GM12878 (cell line): ENCODE measurements at regions not wholly inside any gene's neighbourhood (a gene's known extent, or its start where the extent isn't known, plus 50 kb on each side); places are given as distances from the start of the nearest gene placed in this dataset.

Experiments used
- ATAC-seq: fragments of 200-7000 bp; cut with Tn5 transposase; 3 replicates; pipeline ENCODE4 v1.9.1; 2020; ENCODE audit warnings: mild to moderate bottlenecking, moderate library complexity
- BruUV-seq: library from RNA; stranded (reverse); fragments of 400-500 nt; replicated peaks from 2 replicates; lab custom pipeline; 2021; lab: Mats Ljungman, UMichigan
- CTCF ChIA-PET: fragments of 300-600 bp; sonication (Branson Sonifier 250); formaldehyde crosslinking; extraction: SDS; loops from one replicate; lab custom pipeline; 2021; ENCODE audit warnings: inconsistent platforms; lab: Yijun Ruan, JAX
- POLR2A ChIA-PET: fragments of 350-600 bp; formaldehyde crosslinking; extraction: SDS; loops from one replicate; lab custom pipeline; 2021; ENCODE audit warnings: inconsistent platforms; lab: Charles Lee
- RAD21 ChIA-PET: fragments of 300-600 bp; sonication (Branson Sonifier 250); formaldehyde crosslinking; loops from one replicate; lab custom pipeline; 2023; ENCODE audit warnings: antibody characterized with exemption; ENCODE audit not compliant: unreplicated experiment; lab: Charles Lee
- SMC1A ChIA-PET: fragments of 300-600 bp; sonication (Branson Sonifier 250); formaldehyde crosslinking; loops from one replicate; lab custom pipeline; 2023; ENCODE audit not compliant: unreplicated experiment, uncharacterized antibody; lab: Charles Lee
- DNase-seq: peaks from one replicate; pipeline ENCODE4 v3.0.0-alpha.2; 2011; ENCODE audit warnings: low read depth, low spot score
- FAIRE-seq: peaks from 3 replicates; lab custom pipeline; 2011; peaks lifted over from hg19 to GRCh38; lab: Jason Lieb, UNC
- H2AFZ ChIP-seq: 2 replicates; pipeline ENCODE4 v1.6.0; 2011; ENCODE audit warnings: low read depth, low read length, control low read depth; ENCODE audit not compliant: control insufficient read depth
- H3K27ac ChIP-seq: 2 replicates; pipeline ENCODE4 v1.5.1; 2011; ENCODE audit warnings: control low read depth; ENCODE audit not compliant: control insufficient read depth, insufficient read depth
- H3K27me3 ChIP-seq, 2 experiments: replicated peaks in 1 of 2; 2 replicates each; pipeline versions ENCODE4 v1.6.0 to v1.6.1; 2011; ENCODE audit warnings: low read length in 1 of 2; ENCODE audit not compliant: control insufficient read depth in 2 of 2, insufficient read depth in 2 of 2
- H3K36me3 ChIP-seq, 2 experiments: 2 replicates each; pipeline ENCODE4 v1.5.1; 2011; ENCODE audit warnings: low read length in 1 of 2; ENCODE audit not compliant: control insufficient read depth in 2 of 2, insufficient read depth in 2 of 2
- H3K4me1 ChIP-seq: 2 replicates; pipeline ENCODE4 v1.6.1; 2011; ENCODE audit warnings: mild to moderate bottlenecking, low read length, moderate library complexity, mixed read lengths; ENCODE audit not compliant: control insufficient read depth, insufficient read depth
- H3K4me2 ChIP-seq: 2 replicates; pipeline ENCODE4 v1.6.0; 2011; ENCODE audit warnings: control low read depth; ENCODE audit not compliant: control insufficient read depth, insufficient read depth
- H3K4me3 ChIP-seq: fragments of 200-600 bp; sonication (generic); 2 replicates; pipeline ENCODE4 v1.5.1; 2016
- H3K79me2 ChIP-seq: 2 replicates; pipeline ENCODE4 v1.6.0; 2011; ENCODE audit warnings: low read length; ENCODE audit not compliant: control insufficient read depth, insufficient read depth
- H3K9ac ChIP-seq: 2 replicates; pipeline ENCODE4 v1.8.0; 2011; ENCODE audit warnings: low read length, control low read depth, mixed read lengths; ENCODE audit not compliant: control insufficient read depth, insufficient read depth
- H3K9me3 ChIP-seq: replicated peaks from 3 replicates; pipeline ENCODE4 v1.5.1; 2011; ENCODE audit warnings: mild to moderate bottlenecking, low read length; ENCODE audit not compliant: control insufficient read depth, insufficient read depth
- H4K20me1 ChIP-seq: 2 replicates; pipeline ENCODE4 v1.6.0; 2011; ENCODE audit not compliant: control insufficient read depth, insufficient read depth
- BHLHE40 ChIP-seq, 2 experiments: fragments of 450-650 bp in 1 of 2; IDR thresholded peaks; 2 replicates each; pipeline ENCODE4 v1.6.1; 2011 to 2017; ENCODE audit warnings: low read depth in 2 of 2, borderline replicate concordance in 1 of 2, improper control_type of control experiment in 1 of 2, low read length in 1 of 2, mild to moderate bottlenecking in 1 of 2
- CHD1 ChIP-seq: IDR thresholded peaks from 2 replicates; pipeline ENCODE4 v1.6.1; 2012; ENCODE audit warnings: low read depth, low read length, improper control_type of control experiment
- CHD2 ChIP-seq: IDR thresholded peaks from 2 replicates; pipeline ENCODE4 v1.6.1; 2011; ENCODE audit warnings: low read depth, low read length, improper control_type of control experiment, borderline replicate concordance
- EZH2 ChIP-seq: IDR thresholded peaks from 2 replicates; pipeline ENCODE4 v1.6.1; 2012; ENCODE audit warnings: low read depth, mild to moderate bottlenecking, control low read depth, inconsistent platforms, low read length, borderline replicate concordance; ENCODE audit not compliant: control insufficient read depth
- GATAD2B ChIP-seq: fragments of 450-650 bp; conservative IDR thresholded peaks from 2 replicates; pipeline ENCODE4 v1.6.1; 2017; ENCODE audit warnings: low read depth, mild to moderate bottlenecking, moderate library complexity
- MTA3 ChIP-seq: IDR thresholded peaks from 2 replicates; pipeline ENCODE4 v1.6.1; 2012; ENCODE audit warnings: low read length, inconsistent platforms, borderline replicate concordance
- NR2C1 ChIP-seq: fragments of 450-650 bp; IDR thresholded peaks from 2 replicates; pipeline ENCODE4 v1.6.1; 2017; ENCODE audit warnings: antibody characterized with exemption, mild to moderate bottlenecking, moderate library complexity
- NR2C2 ChIP-seq: IDR thresholded peaks from 2 replicates; pipeline ENCODE4 v1.6.1; 2011; ENCODE audit warnings: borderline replicate concordance, low read depth; ENCODE audit not compliant: control insufficient read depth, insufficient read length
- POLR2AphosphoS5 ChIP-seq: IDR thresholded peaks from 2 replicates; pipeline ENCODE4 v1.6.1; 2011; ENCODE audit warnings: mild to moderate bottlenecking, low read length, inconsistent platforms
- RBBP5 ChIP-seq: fragments of 200-600 bp; sonication (generic); conservative IDR thresholded peaks from 2 replicates; pipeline ENCODE4 v1.6.1; 2016
- SMAD5 ChIP-seq: IDR thresholded peaks from 2 replicates; pipeline ENCODE4 v1.6.1; 2016; ENCODE audit warnings: antibody characterized with exemption, low read depth
- SUZ12 ChIP-seq: fragments of 200-600 bp; sonication (generic); IDR thresholded peaks from one replicate; pipeline ENCODE4 v1.6.1; 2018; ENCODE audit warnings: antibody characterized with exemption, mild to moderate bottlenecking; ENCODE audit not compliant: unreplicated experiment
- WRNIP1 ChIP-seq: IDR thresholded peaks from 2 replicates; pipeline ENCODE4 v1.6.1; 2011; ENCODE audit warnings: low read depth, low read length, improper control_type of control experiment, borderline replicate concordance
- WGBS: methylation state at CpG from one replicate; pipeline ENCODE4 v1.1.6; 2016; ENCODE audit warnings: low lambda C conversion rate; ENCODE audit not compliant: insufficient replicate concordance, insufficient coverage; ENCODE audit errors: missing lambda C conversion rate; 5-methylcytosine and 5-hydroxymethylcytosine counted together
- in situ Hi-C: fragments of 300-500 bp; cut with MboI; formaldehyde crosslinking; loops from 9 replicates; pipeline ENCODE4 v1.14.3; 2018; ENCODE audit warnings: mixed read lengths
- intact Hi-C: fragments of 100-400 bp; cut with micrococcal nuclease; formaldehyde crosslinking; loops from one replicate; pipeline ENCODE4 v1.14.2; 2022; ENCODE audit not compliant: unreplicated experiment
- TF ChIP-seq, protein P1 (sequence below): IDR thresholded peaks from 2 replicates; pipeline ENCODE4 v1.6.1; 2011; ENCODE audit warnings: low read depth, mild to moderate bottlenecking, low read length, moderate library complexity, borderline replicate concordance; ENCODE audit errors: extremely low read depth
- TF ChIP-seq, protein P2 (sequence below): fragments of 450-650 bp; IDR thresholded peaks from 2 replicates; pipeline ENCODE4 v1.6.1; 2016; ENCODE audit warnings: mild to moderate bottlenecking
- TF ChIP-seq, protein P3 (sequence below): fragments of 450-650 bp; IDR thresholded peaks from 2 replicates; pipeline ENCODE4 v1.6.1; 2016; ENCODE audit warnings: mild to moderate bottlenecking

DNA sequence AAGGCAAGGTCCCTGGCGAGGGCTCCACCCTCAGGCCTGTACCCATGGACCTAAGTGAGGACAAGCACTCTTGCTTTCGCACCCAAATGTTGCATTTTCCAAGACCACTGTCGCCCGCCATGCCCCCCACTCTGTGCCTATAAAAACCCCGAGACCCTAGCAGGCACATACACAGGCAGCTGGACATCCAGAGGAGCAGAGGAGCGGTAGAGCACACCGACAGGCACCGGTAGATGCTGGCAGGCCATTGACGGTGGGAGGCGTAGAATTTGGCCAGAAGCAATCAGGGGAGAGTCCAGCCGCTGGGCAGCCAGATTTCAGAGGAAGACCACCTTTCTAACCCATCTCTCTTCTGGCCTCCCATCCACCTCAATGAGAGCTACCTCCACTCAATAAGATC lies 715.2 kb upstream of the AADAT start:
- Histone ChIP-seq H3K4me2 (no peak overlapping the region), H3K4me1 (no peaks in the 10 kb centered on the region), H3K9me3 (no peaks in the 10 kb centered on the region; the same call in 2 of the 3 replicates), H3K36me3 (no peaks in the 10 kb centered on the region), H3K27me3 (no peaks in the 10 kb centered on the region), H3K27ac (no peak overlapping the region), H3K4me3 (no peak overlapping the region), H4K20me1 (no peaks in the 10 kb centered on the region), H2AFZ (no peak overlapping the region), H3K79me2 (no peaks in the 10 kb centered on the region), H3K9ac (no peak overlapping the region)
- ChIA-PET SMC1A (no interaction called here), CTCF (no interaction called here), POLR2A (no interaction called here), RAD21 (no interaction called here)
- BruUV-seq: no TSS peak
- DNase-seq (no peak), FAIRE-seq (no peak), ATAC-seq (no peak)
- WGBS: 10% methylated on average over 11 of the region's 11 CpGs
- TF ChIP-seq SMAD5: no peak
- TF ChIP-seq, protein P1, sequence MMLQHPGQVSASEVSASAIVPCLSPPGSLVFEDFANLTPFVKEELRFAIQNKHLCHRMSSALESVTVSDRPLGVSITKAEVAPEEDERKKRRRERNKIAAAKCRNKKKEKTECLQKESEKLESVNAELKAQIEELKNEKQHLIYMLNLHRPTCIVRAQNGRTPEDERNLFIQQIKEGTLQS: no peak
- TF ChIP-seq, protein P2, sequence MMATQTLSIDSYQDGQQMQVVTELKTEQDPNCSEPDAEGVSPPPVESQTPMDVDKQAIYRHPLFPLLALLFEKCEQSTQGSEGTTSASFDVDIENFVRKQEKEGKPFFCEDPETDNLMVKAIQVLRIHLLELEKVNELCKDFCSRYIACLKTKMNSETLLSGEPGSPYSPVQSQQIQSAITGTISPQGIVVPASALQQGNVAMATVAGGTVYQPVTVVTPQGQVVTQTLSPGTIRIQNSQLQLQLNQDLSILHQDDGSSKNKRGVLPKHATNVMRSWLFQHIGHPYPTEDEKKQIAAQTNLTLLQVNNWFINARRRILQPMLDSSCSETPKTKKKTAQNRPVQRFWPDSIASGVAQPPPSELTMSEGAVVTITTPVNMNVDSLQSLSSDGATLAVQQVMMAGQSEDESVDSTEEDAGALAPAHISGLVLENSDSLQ: no peak
- TF ChIP-seq POLR2AphosphoS5: no peak
- no peak for TF ChIP-seq NR2C1
- TF ChIP-seq, protein P3, sequence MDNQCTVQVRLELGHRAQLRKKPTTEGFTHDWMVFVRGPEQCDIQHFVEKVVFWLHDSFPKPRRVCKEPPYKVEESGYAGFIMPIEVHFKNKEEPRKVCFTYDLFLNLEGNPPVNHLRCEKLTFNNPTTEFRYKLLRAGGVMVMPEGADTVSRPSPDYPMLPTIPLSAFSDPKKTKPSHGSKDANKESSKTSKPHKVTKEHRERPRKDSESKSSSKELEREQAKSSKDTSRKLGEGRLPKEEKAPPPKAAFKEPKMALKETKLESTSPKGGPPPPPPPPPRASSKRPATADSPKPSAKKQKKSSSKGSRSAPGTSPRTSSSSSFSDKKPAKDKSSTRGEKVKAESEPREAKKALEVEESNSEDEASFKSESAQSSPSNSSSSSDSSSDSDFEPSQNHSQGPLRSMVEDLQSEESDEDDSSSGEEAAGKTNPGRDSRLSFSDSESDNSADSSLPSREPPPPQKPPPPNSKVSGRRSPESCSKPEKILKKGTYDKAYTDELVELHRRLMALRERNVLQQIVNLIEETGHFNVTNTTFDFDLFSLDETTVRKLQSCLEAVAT: no peak
- no peak for TF ChIP-seq RBBP5
- no peak for TF ChIP-seq WRNIP1
- TF ChIP-seq NR2C2: no peak
- no peak for TF ChIP-seq GATAD2B
- no peak for TF ChIP-seq EZH2
- TF ChIP-seq CHD2: no peak
- TF ChIP-seq BHLHE40 (IDR thresholded peaks at IDR 0.05; ENCODE audit: borderline replicate concordance in 1 of 2, low read depth in 2 of 2, low read length in 1 of 2): no peak
- no peak for TF ChIP-seq CHD1
- no peak for TF ChIP-seq MTA3
- TF ChIP-seq SUZ12: no peak
- in situ Hi-C loops: no loop called here
- intact Hi-C loops: no loop called here
